ENCODE measurements at regions not wholly inside any gene's neighbourhood (a gene's known extent, or its start where the extent isn't known, plus 50 kb on each side); places are given as distances from the start of the nearest gene placed in this dataset.
A peak's percentile ranks its signal among the peaks of the same experiment; 100 is the strongest.

GRCh38 chr4:176504118-176504517, 184.4 kb downstream of the SPCS3 start:
- DNase-seq (ENCODE audit: low read depth): no peak

DNA sequence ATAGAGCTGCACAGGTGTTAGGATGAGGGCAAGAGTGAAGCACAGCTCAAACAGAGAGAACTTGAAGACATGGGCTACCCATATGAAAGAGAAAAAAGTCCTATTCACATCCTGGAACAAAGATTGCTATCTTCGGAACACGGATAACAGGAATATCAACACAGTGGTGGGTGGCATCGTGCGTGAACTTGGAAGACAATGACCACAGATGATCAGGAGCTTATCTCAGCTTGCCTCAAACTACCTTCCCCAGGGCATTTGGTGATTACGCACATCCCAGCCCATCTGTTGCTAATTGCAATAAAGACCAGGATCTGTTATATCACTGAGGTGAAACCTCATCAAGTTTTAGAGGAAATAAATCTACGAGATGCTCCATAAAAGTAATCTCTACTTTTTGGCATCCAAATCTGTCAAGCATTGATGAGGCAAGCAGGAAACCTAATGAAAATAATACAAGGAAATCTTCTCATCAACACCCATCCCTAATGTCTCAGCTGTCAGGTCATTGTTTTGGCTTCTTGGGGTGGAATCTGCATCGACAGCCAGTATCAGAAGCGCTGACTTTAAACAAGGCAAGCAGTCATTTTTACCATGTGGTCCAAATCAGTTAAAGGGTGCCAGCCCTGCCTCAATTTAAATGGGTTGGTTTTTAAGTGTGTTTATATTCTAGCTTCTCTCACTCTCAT, 188.2 kb downstream of the SPCS3 start:
- no peak for DNase-seq (ENCODE audit: low read depth)

DNA sequence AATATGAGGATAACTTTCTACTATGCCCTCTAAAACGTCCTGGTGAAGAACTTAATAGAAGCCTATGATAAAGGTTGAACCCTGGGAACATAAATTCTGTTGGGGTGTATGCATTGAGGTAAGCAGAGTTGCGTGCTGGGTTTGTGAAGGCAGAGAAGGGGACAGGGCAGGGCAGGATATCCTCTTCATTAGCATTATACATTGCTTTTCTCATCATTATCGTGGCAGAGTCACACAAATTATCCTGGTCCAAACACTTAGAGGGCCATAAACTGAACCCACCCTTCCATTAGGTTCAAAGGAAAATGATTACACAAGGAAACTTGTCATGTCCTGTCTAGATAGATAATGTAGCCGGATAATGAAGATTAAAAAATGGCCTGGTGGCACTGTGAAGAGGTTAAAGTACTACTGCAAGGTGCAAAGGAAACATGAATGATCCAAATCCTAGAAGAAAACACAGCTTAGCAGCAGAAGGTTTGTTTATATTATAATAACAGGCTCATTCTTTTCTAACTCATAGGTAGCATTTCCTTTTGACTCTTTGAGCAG, 189.1 kb downstream of the SPCS3 start:
- DNase-seq (ENCODE audit: low read depth): no peak

DNA sequence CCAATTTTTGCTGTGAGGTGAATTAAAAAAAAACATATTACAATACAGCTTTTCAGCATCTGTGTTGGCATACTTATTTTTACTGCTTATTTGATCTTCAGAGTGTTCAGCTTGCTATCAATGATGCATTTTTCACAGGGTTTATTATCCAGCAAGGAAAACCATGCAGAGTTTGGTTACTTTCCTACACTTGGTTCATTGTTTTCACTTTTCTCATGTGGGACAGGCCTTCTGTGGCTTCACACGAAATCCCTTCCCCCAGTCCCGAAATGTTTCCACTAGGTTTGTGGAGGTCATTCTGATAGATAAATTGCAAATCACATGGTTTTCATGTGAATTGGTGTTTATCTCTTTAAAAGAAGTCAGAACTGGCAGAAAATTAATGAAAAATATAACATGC, 205.8 kb downstream of the SPCS3 start:
- DNase-seq (ENCODE audit: low read depth): no peak

DNA sequence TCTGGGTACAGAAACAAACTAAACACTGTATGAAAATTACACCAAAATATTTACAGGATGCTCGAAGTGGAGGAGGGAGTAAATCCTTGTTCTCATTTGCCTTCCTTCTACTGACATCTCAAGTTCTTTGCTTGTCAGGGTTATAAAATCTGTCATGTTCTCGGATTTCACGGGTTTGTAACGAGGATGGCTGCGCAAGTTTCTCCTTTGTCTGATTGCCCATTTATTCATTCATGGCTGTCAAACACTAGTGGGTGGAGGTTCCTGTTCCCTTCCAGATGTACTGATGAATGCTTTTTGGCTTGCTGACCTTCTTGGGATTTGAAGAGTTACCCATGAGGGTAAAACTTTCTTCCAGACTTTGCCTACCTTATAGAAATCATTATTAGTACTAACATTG, 206.9 kb downstream of the SPCS3 start:
- DNase-seq (ENCODE audit: low read depth): no peak

DNA sequence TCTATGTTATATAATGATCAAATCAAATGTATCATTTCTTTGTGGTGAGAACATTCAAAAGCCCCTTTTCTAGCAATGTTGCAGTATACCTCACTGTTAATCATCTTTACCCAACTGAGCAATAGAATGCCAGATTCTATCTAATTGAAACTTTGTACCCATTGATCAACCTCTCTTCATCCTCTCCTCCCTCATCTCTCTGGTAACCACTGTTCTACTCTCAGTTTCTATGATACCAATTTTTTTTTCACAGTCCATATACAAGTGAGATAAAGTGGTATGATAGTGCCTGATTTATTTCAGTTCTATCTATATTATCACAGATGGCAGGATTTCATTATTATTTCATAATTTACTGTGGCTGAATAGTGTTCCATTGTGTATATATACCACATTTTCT, 209.8 kb downstream of the SPCS3 start:
- no peak for DNase-seq (ENCODE audit: low read depth)

GRCh38 chr4:176533159-176533558, 213.4 kb downstream of the SPCS3 start:
- no peak for DNase-seq (ENCODE audit: low read depth)

DNA sequence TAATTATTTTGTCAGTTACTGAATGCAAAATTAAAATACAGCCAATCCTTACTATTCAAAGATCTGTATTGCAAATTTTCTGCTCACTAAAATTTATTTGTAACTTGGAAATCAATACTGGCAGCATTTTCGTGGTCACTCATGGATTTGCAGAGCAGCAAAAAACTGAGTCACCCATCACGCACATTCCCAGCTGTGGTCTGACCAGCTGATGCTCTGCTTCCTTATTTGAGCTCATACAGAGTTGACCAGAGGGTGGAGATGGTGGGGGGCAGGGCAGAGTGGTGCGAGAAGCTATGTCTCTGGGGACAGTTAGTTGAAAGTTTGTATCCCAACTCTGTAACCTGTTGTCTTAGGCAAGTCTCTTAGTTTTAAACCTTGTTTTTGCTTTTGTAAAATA, 214.8 kb downstream of the SPCS3 start:
- peak; percentile 75 for DNase-seq (ENCODE audit: low read depth)

DNA sequence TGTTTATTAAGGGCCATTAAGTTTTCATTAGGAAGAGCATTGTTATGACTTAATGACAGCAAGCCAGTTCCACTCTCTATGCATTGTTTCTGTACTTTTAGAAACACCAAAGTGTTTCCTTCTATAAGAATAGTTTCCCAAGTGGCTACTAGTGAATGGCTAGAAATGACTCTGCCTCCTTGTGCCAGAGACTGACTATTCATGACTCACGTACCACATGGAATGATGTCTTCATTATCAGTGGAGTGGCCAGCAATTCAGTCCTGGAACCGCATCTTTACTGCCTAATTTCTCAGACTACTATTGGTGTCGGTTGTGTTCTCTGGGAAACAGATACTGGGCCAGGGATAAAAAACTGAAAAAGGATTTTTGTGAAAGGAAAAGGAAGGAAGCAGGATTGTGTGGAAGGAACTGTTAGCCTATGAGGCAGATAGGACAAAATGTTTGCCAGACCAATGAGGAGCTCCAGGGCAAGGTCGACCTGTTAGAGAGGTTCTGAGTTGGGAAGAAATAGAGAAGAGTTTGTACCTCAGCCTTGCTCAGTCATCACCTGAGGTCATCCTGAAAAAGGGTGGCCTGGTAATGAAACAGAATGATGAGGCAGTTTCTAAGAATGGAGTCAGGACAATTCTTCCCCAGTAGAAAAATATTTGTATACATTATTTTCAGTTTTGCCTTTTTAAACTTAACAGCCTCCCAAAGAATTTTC, 218.6 kb downstream of the SPCS3 start:
- DNase-seq (ENCODE audit: low read depth): peak; percentile 89

- no peak for DNase-seq (ENCODE audit: low read depth)
These were observed 219.5 kb downstream of the SPCS3 start for GRCh38 chr4:176539091-176539784.

- no peak for DNase-seq (ENCODE audit: low read depth)
These were observed 220.0 kb downstream of the SPCS3 start for GRCh38 chr4:176539785-176540175.

GRCh38 chr4:176540814-176541213, 221.0 kb downstream of the SPCS3 start:
- DNase-seq (ENCODE audit: low read depth): no peak

DNA sequence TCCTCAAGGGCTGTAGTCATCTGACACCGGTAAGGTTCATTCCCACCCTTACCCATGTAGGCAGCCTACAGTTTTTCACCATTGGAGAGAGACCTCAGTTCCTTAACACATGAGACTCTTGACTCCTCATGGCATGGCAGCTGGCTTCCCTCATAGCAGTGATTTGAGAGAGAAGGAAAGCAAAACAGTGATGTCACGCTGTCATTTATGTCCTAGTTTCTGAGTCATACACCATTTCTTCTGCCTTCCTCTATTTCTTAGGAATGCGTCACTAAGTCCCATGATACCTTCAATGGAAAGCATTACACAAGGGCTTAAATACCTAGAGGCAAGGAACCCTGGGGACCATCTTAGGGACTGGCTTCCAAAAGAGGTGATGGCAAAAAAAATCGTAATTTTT, 226.1 kb downstream of the SPCS3 start:
- DNase-seq (ENCODE audit: low read depth): peak; percentile 11

DNA sequence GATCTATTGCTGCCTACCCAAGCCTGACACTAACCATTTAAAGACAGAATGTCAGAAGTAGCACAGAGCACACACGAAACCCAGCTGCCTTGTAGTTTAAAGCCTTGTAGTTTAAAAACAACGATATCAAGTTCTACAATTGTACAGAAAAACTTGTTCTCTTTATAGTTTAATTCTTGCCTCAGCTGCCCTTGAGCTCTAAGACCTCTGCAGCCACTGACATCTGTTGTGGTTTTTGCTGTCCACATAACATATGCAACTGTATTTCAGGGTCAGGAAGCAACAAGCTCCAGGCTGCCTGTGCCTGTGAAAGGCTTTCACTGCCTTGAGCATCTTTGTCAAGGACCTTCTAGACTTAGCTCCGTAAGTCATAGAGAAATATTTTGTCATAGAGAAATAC, 227.2 kb downstream of the SPCS3 start:
- no peak for DNase-seq (ENCODE audit: low read depth)

- DNase-seq (ENCODE audit: low read depth): peak; percentile 56
These were observed 228.8 kb downstream of the SPCS3 start for GRCh38 chr4:176548571-176548970.

- peak; percentile 37 for DNase-seq (ENCODE audit: low read depth)
These were observed 229.5 kb downstream of the SPCS3 start for GRCh38 chr4:176549161-176549865.

DNA sequence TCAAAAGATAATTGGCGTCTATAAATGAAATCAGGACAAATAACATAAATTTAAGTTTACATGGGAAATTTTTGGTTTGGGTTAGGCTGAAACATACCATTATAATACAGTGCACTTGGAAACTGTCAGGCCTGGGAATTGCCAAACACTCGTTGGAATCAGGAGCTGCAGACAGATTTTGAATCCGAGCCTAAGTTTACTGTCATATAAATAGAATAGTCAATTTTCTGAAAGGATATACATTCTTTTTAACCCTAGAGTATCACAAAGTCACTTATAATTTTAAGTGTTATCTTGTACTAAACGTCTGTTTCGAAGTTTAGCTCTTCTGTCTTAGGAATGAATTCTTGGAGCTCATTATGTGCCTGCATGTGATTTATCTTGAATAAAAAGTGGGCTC, 234.1 kb downstream of the VEGFC start:
- no peak for DNase-seq (ENCODE audit: low read depth)

DNA sequence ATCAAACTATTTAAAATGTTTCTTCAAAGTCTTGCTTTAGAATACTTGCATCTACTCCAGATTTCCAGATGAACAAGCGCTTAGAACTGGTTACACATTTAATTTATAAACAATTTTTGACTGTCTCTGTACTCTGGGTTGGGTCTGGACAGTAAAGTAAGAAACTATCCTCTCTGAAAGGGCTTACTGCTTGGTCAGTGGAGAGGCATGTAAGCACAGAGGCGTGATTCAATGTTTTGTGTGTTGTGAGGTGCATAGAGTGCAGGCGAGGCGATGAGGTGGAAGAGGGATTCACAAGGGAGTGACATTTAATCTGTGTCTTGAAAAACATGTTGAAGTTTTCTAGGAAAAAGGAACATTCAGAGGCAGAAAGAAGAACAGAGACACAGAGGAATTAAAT, 231.4 kb downstream of the VEGFC start:
- DNase-seq (ENCODE audit: low read depth): no peak

DNA sequence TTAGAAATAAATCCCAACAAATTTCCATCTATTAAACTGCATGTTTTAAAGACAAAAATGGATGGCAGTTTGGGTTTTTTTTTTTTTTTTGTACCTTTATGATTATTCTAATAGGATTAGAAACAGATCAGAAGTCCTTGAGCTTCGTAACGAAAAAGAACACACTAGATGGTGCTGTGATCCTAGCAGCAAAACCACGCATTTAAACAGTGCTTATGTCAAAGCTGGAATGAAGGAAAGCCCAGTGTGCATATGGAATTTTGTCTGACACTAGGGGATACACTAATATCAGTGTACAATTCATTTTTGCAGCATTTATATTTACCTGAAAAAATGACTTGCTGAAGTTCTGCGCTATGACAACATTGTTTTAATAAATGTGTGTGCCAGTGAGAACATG, 229.1 kb downstream of the VEGFC start:
- no peak for DNase-seq (ENCODE audit: low read depth)

DNA sequence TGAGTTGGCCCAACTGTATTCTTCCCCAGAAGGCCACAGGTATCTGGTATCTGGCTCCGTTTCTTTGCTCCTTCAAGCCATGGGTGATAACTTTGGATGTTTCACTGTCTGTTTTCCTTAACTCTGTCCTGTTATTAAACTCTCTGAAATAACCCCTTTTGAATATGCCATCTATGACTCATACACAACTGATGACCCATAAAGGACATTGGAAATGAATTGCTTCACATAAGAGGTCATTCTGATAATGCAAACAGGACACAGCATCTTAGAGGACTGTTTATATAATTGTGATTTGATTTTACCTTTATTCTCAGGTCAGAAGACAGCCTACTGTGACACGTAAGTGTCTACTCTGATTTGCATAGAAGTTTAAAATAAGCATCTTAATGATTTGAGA, 227.7 kb downstream of the VEGFC start:
- no peak for DNase-seq (ENCODE audit: low read depth)

DNA sequence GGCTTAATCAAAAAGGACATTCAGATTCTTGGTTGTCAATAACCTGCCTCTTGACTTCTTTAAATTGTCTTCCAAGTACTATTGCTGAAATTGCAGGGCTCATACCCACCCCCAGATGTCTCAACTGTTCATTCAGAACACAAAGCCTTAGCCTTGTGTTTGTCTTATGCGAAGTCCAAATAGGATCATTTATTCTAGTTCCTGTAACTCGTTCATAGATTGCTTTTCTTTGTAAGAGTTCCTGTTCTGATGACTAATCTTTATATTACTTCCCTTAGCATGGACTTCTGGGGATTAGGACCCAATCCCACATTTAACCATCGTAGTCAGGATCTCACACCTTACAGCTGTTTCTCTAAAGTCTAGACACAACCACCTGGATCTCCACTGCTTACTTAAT, 226.0 kb downstream of the VEGFC start:
- DNase-seq (ENCODE audit: low read depth): no peak

GRCh38 chr4:176568238-176568637, 224.5 kb downstream of the VEGFC start:
- DNase-seq (ENCODE audit: low read depth): no peak

All from HT1080 (cell line).